Left colon (tissue), 2 donors: ENCODE measurements at regions not wholly inside any gene's neighbourhood (a gene's known extent, or its start where the extent isn't known, plus 50 kb on each side); places are given as distances from the start of the nearest gene placed in this dataset.

ENCODE experiments used
- ATAC-seq: fragments of 200-7000 bp; cut with Tn5 transposase; one replicate; pipeline ENCODE4 v1.9.1; 2020; ENCODE audit warnings: mild to moderate bottlenecking, moderate library complexity
- DNase-seq, 2 donors: peaks; one replicate each; pipeline ENCODE4 v3.0.0-alpha.2; 2020
- intact Hi-C, 2 donors: fragments of 100-400 bp; cut with DNase I in 1 of 2; cut with micrococcal nuclease in 1 of 2; formaldehyde crosslinking; loops; one replicate each; pipeline versions ENCODE4 v1.11.2 to v1.14.0; 2022; cut with DNase I, micrococcal nuclease
- donor health status: DM: no; HTN: no; CAD: no.
- donor health status: DM: yes; HTN: yes; CAD: no.

- DNase-seq, result no peak
- intact Hi-C loops, result no loop called here
These were observed 1081.6 kb downstream of the BRD1 start for GRCh38 chr22:48745842-48746788.

DNA sequence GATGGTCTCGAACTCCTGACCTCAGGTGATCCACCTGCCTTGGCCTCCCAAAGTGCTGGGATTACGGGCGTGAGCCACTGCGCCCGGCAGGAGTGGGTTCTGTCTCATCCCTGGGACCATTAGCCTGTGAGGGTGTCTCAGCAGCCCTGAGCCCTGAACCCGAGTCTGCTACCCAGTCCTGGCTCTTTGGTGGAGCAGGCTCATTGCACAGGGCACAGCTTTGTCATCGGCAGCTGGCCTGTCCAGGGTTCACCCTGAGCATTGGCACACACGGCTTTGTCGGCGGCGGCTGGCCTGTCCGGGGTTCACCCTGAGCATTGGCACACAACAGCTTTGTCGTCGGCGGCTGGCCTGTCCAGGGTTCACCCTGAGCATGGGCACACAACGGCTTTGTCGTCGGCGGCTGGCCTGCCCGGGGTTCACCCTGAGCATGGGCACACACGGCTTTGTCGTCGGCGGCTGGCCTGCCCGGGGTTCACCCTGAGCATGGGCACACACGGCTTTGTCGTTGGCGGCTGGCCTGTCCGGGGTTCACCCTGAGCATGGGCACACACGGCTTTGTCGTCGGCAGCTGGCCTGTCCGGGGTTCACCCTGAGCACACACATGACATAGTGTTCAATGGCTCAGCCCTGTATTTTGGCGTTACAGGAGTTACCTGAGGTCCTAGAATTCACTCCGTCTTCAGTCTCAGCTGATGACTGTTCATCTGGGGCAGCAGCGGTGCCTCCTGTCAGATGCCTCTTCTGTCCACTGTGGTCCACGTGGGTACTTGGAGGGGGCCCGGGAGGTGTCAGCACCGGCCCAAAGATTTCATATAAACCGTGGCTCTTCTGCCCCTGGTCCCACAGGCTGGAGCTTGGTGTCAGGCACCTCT is 1082.5 kb downstream of the BRD1 start:
- DNase-seq (no peak), ATAC-seq (no peak)

More at GRCh38 chr22:48745842-48746788, 1081.6 kb downstream of the BRD1 start:
- ATAC-seq, result no peak

GRCh38 chr22:48744283-48744641 is 1083.4 kb downstream of the BRD1 start:
- intact Hi-C loops, result no loop called here
- no peak for ATAC-seq
- DNase-seq, result no peak

More for the DNA sequence above, 1082.5 kb downstream of the BRD1 start:
- intact Hi-C loops, result no loop called here

- intact Hi-C loops, result no loop called here
- no peak for ATAC-seq
- no peak for DNase-seq
These were observed 1083.9 kb downstream of the BRD1 start for GRCh38 chr22:48743601-48744282.

DNA sequence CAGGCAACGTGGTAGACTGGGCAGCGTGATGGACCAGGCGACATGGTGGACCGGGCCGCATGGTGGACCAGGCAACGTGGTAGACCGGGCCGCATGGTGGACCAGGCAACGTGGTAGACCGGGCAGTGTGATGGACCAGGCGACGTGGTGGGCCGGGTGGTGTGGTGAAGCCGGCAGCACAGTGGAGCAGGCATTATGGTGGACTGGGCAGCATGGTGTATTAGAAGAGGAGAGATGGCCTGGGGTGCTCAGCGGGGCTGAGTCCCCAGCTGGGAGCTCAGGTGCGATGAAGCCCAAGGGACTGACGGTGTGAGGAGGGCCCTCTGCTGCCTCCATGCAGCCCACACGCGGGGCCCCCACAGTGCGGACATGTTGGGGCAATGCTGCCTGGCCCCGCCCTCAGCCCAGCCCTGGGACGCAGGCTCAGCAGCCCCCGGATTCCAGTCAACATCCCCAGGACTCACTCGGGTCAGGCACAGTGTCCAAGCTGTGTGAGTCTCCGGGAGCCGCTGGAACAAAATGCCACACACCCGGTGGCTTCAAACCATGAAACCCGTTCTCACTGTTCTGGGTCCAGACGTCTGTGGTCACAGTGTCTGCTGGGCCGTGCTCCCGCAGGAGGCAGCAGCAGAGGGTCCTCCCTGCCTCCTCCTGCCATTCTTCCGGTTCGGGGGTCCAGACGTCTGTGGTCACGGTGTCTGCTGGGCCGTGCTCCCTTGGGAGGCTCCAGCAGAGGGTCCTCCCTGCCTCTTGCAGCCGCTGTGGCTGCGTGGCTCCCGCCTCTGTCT is 1084.9 kb downstream of the BRD1 start:
- ATAC-seq (no peak), DNase-seq (no peak)
- intact Hi-C loops, result no loop called here

DNA sequence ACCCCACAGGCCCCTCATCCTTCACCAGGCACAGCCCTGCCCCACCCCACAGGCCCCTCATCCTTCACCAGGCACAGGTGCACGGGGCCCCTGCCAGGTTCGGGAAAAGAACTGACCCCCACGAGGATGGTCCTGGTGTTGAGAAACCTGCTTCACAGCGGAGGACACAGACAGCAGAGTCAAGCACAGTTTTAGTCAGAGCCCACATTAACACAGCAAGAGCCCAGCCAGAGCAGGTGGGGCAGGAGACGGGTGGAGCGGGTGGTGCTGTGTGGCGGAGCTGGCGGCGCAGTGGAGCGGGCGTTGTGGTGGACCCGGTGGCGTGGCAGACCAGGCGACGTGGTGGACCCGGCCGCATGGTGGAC is 1085.5 kb downstream of the BRD1 start:
- DNase-seq (no peak), ATAC-seq (no peak)
- intact Hi-C loops, result no loop called here

DNA sequence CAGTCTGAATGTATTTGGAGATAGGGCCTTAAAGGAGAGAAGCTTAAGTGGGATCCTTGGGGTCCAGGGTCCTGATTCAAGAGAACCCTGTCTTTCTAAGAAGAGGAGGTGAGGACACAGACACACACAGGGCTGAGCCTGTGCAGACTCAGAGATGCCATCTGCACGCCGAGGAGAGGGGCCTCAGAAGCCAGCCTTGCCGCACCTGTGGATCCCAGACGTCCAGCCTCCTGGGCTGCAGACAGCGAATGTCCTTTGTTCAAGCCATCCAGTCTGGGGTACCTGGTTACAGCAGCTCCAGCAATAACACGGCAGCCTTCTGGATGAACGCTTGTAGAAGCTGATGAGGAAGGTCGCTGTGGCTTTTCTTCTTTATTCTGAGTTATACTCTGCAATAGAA is 1086.1 kb downstream of the BRD1 start:
- DNase-seq (no peak), ATAC-seq (no peak)
- intact Hi-C loops, result no loop called here

GRCh38 chr22:48740731-48741405 is 1086.8 kb downstream of the BRD1 start:
- intact Hi-C loops, result no loop called here
- DNase-seq, result no peak
- no peak for ATAC-seq

DNA sequence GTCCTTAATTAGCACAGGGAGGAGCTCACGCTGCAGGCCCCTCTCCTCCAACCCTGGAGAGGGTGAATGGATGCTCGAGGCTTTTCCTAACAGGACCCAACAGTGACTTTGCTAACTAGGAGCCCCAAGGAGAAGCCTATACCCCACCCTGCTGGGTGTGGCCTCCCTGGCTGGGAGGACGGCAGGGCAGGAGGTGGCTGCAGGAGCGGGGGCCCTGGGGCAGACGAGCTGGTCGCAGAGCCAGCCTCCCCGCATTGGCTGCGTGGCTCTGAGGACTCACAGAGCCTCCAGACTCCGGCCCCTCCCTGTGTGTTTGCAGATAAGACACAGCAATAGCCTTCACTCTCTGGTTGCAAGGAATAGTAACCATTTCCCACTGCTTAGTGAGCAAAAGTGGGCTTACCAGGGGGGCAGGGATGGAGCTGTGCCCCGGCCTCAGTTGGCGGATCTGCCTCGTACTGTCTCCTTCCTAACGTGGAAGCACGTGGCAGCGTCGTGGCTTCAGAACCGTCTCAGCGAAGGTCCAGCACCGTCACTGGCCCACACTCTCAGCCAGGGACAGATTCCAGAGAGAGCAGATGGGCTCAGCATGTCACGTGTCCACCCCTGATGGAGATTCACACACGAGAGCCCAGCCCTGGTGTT is 1087.5 kb downstream of the BRD1 start:
- intact Hi-C loops, result no loop called here
- DNase-seq (no peak), ATAC-seq (no peak)

DNA sequence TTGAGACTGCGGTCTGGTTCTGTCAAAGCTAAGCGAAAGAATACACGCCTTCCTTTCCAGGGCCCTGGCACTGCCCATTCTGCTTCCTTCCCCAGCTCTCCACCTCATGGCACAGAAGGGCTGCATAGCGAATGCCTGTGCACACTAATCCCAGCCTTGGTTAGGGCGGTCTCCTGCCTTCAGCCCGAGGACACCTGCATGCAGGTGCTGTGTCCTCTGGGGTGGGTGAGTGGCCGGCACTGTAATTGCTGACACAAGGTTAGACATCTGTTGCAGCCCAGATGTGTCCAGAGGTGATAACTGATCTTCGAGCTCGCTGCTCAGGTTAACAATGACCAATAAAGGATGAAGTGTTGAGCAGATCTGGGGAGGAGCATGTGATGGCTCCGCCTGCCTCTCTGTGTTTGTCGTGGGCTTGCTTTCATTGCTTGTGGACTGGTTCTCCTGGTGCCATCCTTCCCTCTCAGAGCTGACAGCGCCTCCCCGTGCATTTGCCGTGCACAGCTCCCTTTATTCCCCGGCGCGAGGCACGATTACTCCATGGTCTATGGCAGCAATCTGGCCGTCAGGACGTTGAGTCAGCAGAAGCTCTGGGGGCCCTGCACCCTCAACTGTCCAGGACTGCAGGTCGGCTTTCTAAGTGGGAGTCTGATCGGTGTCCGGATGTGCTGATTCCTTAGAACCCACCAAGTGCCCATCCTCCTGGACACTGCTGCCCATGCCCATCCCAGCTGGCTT is 1088.2 kb downstream of the BRD1 start:
- intact Hi-C loops, result no loop called here
- ATAC-seq (no peak), DNase-seq (no peak)

GRCh38 chr22:48738204-48738980 is 1089.3 kb downstream of the BRD1 start:
- no peak for ATAC-seq
- no peak for DNase-seq
- intact Hi-C loops, result no loop called here

DNA sequence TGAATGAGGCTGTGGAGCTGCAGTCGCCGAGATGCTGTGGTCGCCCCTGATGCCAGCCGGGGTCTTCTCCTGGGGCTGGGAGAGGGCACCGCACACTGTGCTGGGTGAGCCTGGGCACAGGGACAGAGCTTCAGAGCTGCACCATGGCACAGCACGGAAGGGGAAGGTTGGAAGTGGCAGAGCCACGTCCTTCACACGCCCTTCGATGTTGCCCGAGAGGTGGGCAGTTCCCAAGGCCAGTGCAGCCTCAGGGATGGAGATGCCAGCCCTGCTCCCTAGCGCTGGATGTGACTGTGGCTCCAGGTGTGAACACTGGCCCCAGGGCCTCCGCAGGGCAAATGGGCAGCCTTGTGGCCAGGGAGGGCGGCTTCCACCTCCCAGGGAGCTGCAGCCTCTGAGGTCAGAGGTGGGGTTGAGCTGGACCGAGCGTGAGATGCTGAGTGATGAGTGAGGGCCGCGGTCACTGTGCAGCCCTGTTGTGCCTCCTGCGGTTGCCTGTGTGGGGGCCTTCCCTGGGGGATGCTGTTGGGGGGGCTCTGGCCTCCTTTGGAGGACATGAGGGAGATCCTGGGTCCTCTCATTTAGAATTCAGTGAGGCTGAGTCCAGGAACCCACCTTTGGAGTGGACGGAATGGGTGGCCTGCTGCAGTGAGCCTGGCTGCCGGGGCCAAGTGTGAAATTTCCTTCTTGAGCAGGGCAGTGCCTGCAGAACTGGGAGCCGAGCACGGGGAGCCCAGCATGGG is 1090.0 kb downstream of the BRD1 start:
- ATAC-seq (no peak), DNase-seq (peak in 1 of 2 donors; percentile 17)
- intact Hi-C loops, result no loop called here

DNA sequence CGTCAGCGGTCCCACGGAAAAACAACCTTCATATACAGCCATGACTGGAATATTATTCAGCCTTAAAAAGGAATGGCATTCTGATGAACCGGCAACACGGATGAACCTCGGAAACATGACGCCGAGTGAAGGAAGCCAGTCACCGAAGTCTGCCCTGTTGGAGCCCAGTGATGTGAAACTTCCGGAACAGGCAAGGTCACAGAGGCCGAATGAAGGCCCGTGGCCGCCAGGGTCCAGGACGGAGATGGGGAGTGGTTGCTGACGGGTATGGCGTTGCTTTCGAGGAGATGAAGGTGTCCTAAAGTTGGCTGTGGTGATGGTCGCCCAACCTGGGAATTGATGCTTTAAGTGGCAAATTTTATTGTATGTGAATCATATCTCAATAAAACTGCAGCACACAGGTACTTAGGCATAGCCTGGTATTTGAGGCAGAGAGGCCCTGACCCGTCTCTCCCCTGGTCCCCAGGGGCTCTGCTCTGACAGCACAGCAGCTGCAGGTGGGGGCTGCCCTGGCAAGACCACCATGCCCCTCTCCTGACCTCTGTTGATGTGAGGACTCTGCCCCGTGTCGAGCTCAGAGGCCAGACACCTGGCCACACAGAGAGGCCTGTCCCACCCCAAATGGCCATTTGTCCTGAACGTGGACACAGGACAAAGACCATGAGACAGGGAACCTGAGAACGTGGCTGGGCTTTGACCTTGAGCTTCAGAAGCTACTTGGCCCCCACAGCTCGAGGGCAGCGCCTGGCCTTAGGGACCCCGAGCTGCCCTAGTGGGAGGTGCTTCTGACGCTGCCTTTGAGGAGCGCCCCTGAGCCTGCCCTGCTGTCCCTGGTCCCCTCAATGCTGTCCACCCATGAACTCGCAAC is 1090.8 kb downstream of the BRD1 start:
- no peak for DNase-seq
- intact Hi-C loops, result no loop called here
- ATAC-seq, result no peak

DNA sequence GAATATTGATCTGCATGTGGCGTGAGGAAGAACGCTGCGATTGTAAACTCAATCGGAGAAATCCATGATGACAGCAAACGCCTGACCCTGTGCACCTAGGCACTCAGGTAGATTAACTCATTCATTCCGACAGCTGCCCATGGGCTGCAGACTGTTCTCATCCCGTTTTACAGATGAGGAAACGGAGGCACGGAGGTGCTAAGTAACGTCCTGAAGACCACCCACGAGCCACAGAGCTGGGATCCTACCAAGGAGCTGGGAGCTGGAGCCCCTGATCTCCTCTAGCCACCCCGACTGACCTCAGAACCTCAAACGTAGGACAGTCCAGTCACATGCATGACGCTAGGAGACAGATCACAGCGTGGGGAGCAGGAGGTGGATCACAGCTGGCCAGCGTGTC is 1092.7 kb downstream of the BRD1 start:
- DNase-seq (no peak), ATAC-seq (no peak)
- intact Hi-C loops, result no loop called here

DNA sequence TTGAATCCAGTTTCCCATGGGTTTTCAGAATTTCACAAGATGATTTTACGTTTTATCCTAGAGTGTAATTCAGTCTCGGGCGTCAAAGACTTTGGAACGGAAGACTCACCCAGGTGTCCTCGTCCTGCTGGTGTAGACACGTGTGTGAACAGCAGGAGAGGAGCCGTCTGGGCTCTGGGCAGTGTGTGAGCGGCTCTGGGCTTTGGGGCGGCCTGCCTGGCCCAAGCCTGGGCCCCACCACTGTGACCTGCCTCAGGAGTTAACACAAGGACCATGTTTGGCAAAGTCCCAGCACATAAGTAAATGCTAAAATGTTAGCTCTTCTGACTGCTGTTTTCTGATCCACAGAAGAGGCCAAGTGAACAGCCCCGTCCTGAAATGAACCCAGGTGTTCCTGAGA is 1093.3 kb downstream of the BRD1 start:
- intact Hi-C loops, result no loop called here
- ATAC-seq (no peak), DNase-seq (no peak)
